ENCODE measurements at regions not wholly inside any gene's neighbourhood (a gene's known extent, or its start where the extent isn't known, plus 50 kb on each side); places are given as distances from the start of the nearest gene placed in this dataset.

DNA sequence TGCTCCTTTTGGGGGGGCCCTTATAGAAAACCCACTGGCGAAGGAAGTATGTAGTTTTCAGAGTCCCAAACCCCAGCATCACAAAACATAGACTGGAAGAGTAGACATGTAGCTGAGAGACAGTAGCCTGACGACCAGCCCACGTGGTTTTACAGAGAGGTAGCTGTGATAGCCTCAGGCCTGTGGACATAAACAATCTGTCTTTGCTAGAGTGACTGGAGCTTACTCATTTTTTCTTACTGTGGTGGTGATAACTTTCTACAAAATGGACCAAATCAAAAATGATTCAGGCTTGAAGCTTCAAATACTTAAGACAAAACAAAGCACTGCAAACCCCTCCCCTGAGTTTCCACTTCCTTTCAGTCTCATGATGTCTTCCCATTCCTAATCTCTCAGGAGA is 497.0 kb downstream of the RWDD3 start:
- peak overlapping the region; percentile 19 for H3K4me2 ChIP-seq (ENCODE audit: control insufficient read depth, extremely low read depth, insufficient read depth, low read depth, low read length)

DNA sequence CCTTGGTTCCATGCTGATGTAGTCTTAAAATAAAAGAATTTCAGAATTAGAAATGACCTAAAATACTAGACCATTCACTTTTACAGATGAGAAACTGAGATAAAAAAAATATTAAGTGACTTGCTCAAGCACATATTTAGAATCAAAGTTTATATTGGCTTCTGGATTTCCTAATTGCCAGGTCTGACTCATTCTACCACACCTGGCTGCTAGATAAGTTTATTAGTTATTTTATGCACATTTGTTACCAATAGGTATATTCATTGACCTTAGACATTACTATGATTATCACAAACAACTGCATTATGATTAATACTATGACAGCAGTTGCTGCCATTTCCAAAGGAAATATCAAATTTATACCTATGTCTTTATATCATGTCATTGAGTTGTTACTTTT is 497.5 kb downstream of the RWDD3 start:
- no peak for TF ChIP-seq CTCF (optimal IDR thresholded peaks at IDR 0.05 in 1 of 3, IDR thresholded peaks at IDR 0.05 in 1 of 3, conservative IDR thresholded peaks at IDR 0.05 in 1 of 3; ENCODE audit: extremely low read depth in 1 of 3, insufficient read depth in 2 of 3, low read length in 3 of 3)
- no peak for TF ChIP-seq EZH2 (IDR thresholded peaks at IDR 0.05; ENCODE audit: low read length)
- H3K36me3 ChIP-seq (ENCODE audit: control insufficient read depth in 2 of 2, extremely low read depth in 1 of 2, insufficient read depth in 2 of 2, low read length in 2 of 2) = no peaks in the 10 kb centered on the region
- no peak overlapping the region for H3K4me3 ChIP-seq (ENCODE audit: control insufficient read depth in 2 of 3, extremely low read depth in 1 of 3, insufficient read depth in 2 of 3, low read depth in 1 of 3, low read length in 3 of 3)
- H3K4me2 ChIP-seq (ENCODE audit: control insufficient read depth, extremely low read depth, insufficient read depth, low read depth, low read length) = peak overlapping the region; percentile 19
- no peaks in the 10 kb centered on the region for H3K27me3 ChIP-seq (ENCODE audit: control insufficient read depth, extremely low read depth, insufficient read depth, low read length)
- H3K79me2 ChIP-seq (ENCODE audit: control insufficient read depth, insufficient read depth, low read length) = no peaks in the 10 kb centered on the region
- H3K4me1 ChIP-seq (ENCODE audit: control insufficient read depth, extremely low read depth, insufficient read depth, low read length) = peaks cover 10% of the 10 kb centered on the region
- no peak for DNase-seq (ENCODE audit: low read depth, low spot score)
- no peaks in the 10 kb centered on the region for H4K20me1 ChIP-seq (ENCODE audit: control insufficient read depth, extremely low read depth, insufficient read depth, low read length)
- no peaks in the 10 kb centered on the region for H3K9me1 ChIP-seq (ENCODE audit: control insufficient read depth, extremely low read depth, insufficient read depth, low read length)
- FAIRE-seq = no peak
- dilution Hi-C loops (cut with MboI; ENCODE audit: extremely low pct_ligation_motif_present, low sequenced_read_pairs) = no loop called here
- peak overlapping the region; percentile 72 for H3K27ac ChIP-seq (ENCODE audit: control insufficient read depth, insufficient read depth, low read length)
- H3K9ac ChIP-seq (ENCODE audit: control insufficient read depth, extremely low read depth, insufficient read depth, low read length) = no peak overlapping the region
- no peak overlapping the region for H2AFZ ChIP-seq (ENCODE audit: control insufficient read depth, low read length)
- no peaks in the 10 kb centered on the region for H3K9me3 ChIP-seq (ENCODE audit: control insufficient read depth, low read depth, low read length)

More for the DNA sequence above, 497.0 kb downstream of the RWDD3 start:
- peak; percentile 76 for DNase-seq (ENCODE audit: low read depth, low spot score)
- H3K4me3 ChIP-seq (ENCODE audit: control insufficient read depth in 2 of 3, extremely low read depth in 1 of 3, insufficient read depth in 2 of 3, low read depth in 1 of 3, low read length in 3 of 3) = no peak overlapping the region
- no peaks in the 10 kb centered on the region for H3K27me3 ChIP-seq (ENCODE audit: control insufficient read depth, extremely low read depth, insufficient read depth, low read length)
- H3K9me1 ChIP-seq (ENCODE audit: control insufficient read depth, extremely low read depth, insufficient read depth, low read length) = no peaks in the 10 kb centered on the region
- no peak for TF ChIP-seq CTCF (optimal IDR thresholded peaks at IDR 0.05 in 1 of 3, IDR thresholded peaks at IDR 0.05 in 1 of 3, conservative IDR thresholded peaks at IDR 0.05 in 1 of 3; ENCODE audit: extremely low read depth in 1 of 3, insufficient read depth in 2 of 3, low read length in 3 of 3)
- no peak for TF ChIP-seq EZH2 (IDR thresholded peaks at IDR 0.05; ENCODE audit: low read length)
- H3K4me1 ChIP-seq (ENCODE audit: control insufficient read depth, extremely low read depth, insufficient read depth, low read length) = peaks cover 10% of the 10 kb centered on the region
- no peaks in the 10 kb centered on the region for H4K20me1 ChIP-seq (ENCODE audit: control insufficient read depth, extremely low read depth, insufficient read depth, low read length)
- peak; percentile 97 for FAIRE-seq
- H2AFZ ChIP-seq (ENCODE audit: control insufficient read depth, low read length) = no peak overlapping the region
- no peaks in the 10 kb centered on the region for H3K9me3 ChIP-seq (ENCODE audit: control insufficient read depth, low read depth, low read length)
- no peak overlapping the region for H3K9ac ChIP-seq (ENCODE audit: control insufficient read depth, extremely low read depth, insufficient read depth, low read length)
- peak overlapping the region; percentile 72 for H3K27ac ChIP-seq (ENCODE audit: control insufficient read depth, insufficient read depth, low read length)
- dilution Hi-C loops (cut with MboI; ENCODE audit: extremely low pct_ligation_motif_present, low sequenced_read_pairs) = no loop called here
- no peaks in the 10 kb centered on the region for H3K79me2 ChIP-seq (ENCODE audit: control insufficient read depth, insufficient read depth, low read length)
- no peaks in the 10 kb centered on the region for H3K36me3 ChIP-seq (ENCODE audit: control insufficient read depth in 2 of 2, extremely low read depth in 1 of 2, insufficient read depth in 2 of 2, low read length in 2 of 2)

Measured in keratinocyte (primary cell).